ENCODE measurements at regions not wholly inside any gene's neighbourhood (a gene's known extent, or its start where the extent isn't known, plus 50 kb on each side); places are given as distances from the start of the nearest gene placed in this dataset.

DNA sequence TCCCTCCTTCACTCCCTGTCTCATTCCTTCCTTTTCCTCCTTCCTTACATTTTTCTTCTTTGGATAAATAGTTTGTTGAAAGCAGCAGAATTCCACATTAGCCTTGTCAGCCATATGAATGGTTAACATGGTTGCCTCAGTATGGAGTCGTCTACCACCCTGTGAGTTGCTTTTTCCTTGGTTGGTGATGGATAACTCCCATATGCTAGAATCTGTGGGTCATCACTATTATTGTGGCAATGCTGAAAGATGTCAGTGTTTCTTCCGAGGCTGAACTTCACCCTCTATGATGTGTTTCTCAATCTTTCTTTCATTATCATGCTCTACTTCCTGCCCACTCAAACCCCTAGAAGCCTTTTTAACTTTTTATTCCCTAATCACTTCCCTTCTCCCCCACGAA, 481.8 kb upstream of the KCNMB2 start:
- Histone ChIP-seq H2AFZ (ENCODE audit: low read length) (peak overlapping the region; percentile 56), H3K27ac (ENCODE audit: low read depth, low read length) (no peak overlapping the region), H3K9me3 (ENCODE audit: low read depth, low read length) (no peaks in the 10 kb centered on the region), H3K4me1 (ENCODE audit: insufficient read depth, low read length) (no peaks in the 10 kb centered on the region), H3K27me3 (ENCODE audit: insufficient read depth, low read length) (no peaks in the 10 kb centered on the region), H3K4me2 (ENCODE audit: insufficient read depth, low read length) (no peak overlapping the region), H3K4me3 (ENCODE audit: insufficient read depth, low read length) (no peak overlapping the region), H3K36me3 (ENCODE audit: insufficient read depth, low read length) (no peaks in the 10 kb centered on the region), H4K20me1 (ENCODE audit: insufficient read depth, low read length) (no peaks in the 10 kb centered on the region), H3K79me2 (ENCODE audit: insufficient read depth, low read length) (no peaks in the 10 kb centered on the region)
- no peak for DNase-seq (ENCODE audit: insufficient read length, low spot score, missing footprints)
- TF ChIP-seq, protein P1, sequence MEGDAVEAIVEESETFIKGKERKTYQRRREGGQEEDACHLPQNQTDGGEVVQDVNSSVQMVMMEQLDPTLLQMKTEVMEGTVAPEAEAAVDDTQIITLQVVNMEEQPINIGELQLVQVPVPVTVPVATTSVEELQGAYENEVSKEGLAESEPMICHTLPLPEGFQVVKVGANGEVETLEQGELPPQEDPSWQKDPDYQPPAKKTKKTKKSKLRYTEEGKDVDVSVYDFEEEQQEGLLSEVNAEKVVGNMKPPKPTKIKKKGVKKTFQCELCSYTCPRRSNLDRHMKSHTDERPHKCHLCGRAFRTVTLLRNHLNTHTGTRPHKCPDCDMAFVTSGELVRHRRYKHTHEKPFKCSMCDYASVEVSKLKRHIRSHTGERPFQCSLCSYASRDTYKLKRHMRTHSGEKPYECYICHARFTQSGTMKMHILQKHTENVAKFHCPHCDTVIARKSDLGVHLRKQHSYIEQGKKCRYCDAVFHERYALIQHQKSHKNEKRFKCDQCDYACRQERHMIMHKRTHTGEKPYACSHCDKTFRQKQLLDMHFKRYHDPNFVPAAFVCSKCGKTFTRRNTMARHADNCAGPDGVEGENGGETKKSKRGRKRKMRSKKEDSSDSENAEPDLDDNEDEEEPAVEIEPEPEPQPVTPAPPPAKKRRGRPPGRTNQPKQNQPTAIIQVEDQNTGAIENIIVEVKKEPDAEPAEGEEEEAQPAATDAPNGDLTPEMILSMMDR (IDR thresholded peaks at IDR 0.05; ENCODE audit: extremely low read depth, low read depth, low read length): no peak

DNA sequence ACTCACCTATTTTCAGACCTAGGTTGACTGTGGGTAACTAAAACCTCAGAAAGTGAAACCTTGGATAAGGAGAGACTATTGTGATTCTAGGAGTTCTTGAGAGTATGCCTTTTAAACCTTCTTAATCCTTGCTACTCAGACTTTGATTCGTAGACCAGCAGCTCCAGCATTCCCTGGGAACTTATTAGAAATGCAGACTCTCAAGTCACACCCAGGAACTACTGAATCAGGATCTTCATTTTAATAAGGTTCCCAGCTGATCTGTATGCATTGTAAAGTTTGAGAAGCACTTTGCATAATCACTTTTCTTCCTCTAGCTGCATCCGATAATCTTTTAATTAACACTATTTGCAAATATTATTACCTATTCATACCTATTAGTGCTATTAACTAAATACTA, 480.3 kb upstream of the KCNMB2 start:
- Histone ChIP-seq H3K36me3 (ENCODE audit: insufficient read depth, low read length) (no peaks in the 10 kb centered on the region), H3K4me2 (ENCODE audit: insufficient read depth, low read length) (no peak overlapping the region), H2AFZ (ENCODE audit: low read length) (no peak overlapping the region), H3K9me3 (ENCODE audit: low read depth, low read length) (no peaks in the 10 kb centered on the region), H3K4me3 (ENCODE audit: insufficient read depth, low read length) (no peak overlapping the region), H3K4me1 (ENCODE audit: insufficient read depth, low read length) (peaks cover 9% of the 10 kb centered on the region), H3K27ac (ENCODE audit: low read depth, low read length) (no peak overlapping the region), H4K20me1 (ENCODE audit: insufficient read depth, low read length) (no peaks in the 10 kb centered on the region), H3K27me3 (ENCODE audit: insufficient read depth, low read length) (no peaks in the 10 kb centered on the region), H3K79me2 (ENCODE audit: insufficient read depth, low read length) (no peaks in the 10 kb centered on the region)
- TF ChIP-seq, protein P1 (IDR thresholded peaks at IDR 0.05; ENCODE audit: extremely low read depth, low read depth, low read length): no peak
- DNase-seq (ENCODE audit: insufficient read length, low spot score, missing footprints): no peak

DNA sequence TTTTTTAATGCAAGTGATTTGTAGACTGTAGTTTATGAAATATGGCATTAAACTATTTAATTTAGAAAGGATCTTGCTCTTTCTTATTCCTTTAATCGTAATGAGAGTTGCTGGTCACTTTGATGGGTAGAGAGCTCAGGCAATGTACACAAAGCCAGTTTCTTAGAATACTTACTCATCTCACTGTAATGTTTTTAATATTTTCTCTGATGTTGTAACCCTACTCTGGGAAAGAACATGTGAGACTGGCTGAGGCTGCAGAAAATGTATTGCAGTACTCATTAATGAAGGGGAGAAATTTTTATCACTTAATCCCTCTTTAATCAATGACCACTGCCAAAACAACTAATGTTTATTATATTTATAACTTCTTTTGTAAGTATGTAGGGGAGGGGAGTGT, 479.4 kb upstream of the KCNMB2 start:
- H3K4me1 ChIP-seq (ENCODE audit: insufficient read depth, low read length): peaks cover 10% of the 10 kb centered on the region
- TF ChIP-seq, protein P1 (IDR thresholded peaks at IDR 0.05; ENCODE audit: extremely low read depth, low read depth, low read length): no peak
- no peak overlapping the region for H2AFZ ChIP-seq (ENCODE audit: low read length)
- no peak overlapping the region for H3K27ac ChIP-seq (ENCODE audit: low read depth, low read length)
- no peaks in the 10 kb centered on the region for H4K20me1 ChIP-seq (ENCODE audit: insufficient read depth, low read length)
- H3K27me3 ChIP-seq (ENCODE audit: insufficient read depth, low read length): no peaks in the 10 kb centered on the region
- H3K79me2 ChIP-seq (ENCODE audit: insufficient read depth, low read length): no peaks in the 10 kb centered on the region
- no peak overlapping the region for H3K4me3 ChIP-seq (ENCODE audit: insufficient read depth, low read length)
- H3K9me3 ChIP-seq (ENCODE audit: low read depth, low read length): no peaks in the 10 kb centered on the region
- no peak overlapping the region for H3K4me2 ChIP-seq (ENCODE audit: insufficient read depth, low read length)
- no peak for DNase-seq (ENCODE audit: insufficient read length, low spot score, missing footprints)
- H3K36me3 ChIP-seq (ENCODE audit: insufficient read depth, low read length): no peaks in the 10 kb centered on the region

DNA sequence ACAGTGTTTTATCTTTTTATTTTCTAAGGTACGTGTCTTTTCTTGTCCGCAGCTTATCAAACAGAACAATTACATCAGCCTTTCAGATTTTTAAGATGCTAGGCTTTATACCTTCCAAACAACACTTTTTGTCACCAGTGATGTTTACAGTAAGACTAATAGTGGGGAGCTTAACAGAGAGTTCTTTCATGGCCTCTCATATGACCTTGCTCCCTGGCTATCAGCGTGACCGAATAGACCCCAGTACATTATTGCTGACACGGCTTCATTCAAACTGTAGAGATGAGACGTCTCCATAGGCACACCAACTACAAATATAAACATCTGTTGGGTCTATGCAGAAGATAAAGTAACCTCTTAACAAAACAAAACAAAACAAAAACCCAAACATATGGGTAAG, 477.6 kb upstream of the KCNMB2 start:
- no peaks in the 10 kb centered on the region for H3K79me2 ChIP-seq (ENCODE audit: insufficient read depth, low read length)
- no peaks in the 10 kb centered on the region for H4K20me1 ChIP-seq (ENCODE audit: insufficient read depth, low read length)
- no peak overlapping the region for H3K4me2 ChIP-seq (ENCODE audit: insufficient read depth, low read length)
- TF ChIP-seq, protein P1 (IDR thresholded peaks at IDR 0.05; ENCODE audit: extremely low read depth, low read depth, low read length): no peak
- H3K4me1 ChIP-seq (ENCODE audit: insufficient read depth, low read length): peaks cover 12% of the 10 kb centered on the region
- H3K9me3 ChIP-seq (ENCODE audit: low read depth, low read length): no peaks in the 10 kb centered on the region
- H2AFZ ChIP-seq (ENCODE audit: low read length): no peak overlapping the region
- no peaks in the 10 kb centered on the region for H3K36me3 ChIP-seq (ENCODE audit: insufficient read depth, low read length)
- H3K4me3 ChIP-seq (ENCODE audit: insufficient read depth, low read length): no peak overlapping the region
- no peaks in the 10 kb centered on the region for H3K27me3 ChIP-seq (ENCODE audit: insufficient read depth, low read length)
- no peak overlapping the region for H3K27ac ChIP-seq (ENCODE audit: low read depth, low read length)
- no peak for DNase-seq (ENCODE audit: insufficient read length, low spot score, missing footprints)

All from osteoblast (primary cell).